Hepatocyte (in vitro differentiated cells): ENCODE measurements at regions not wholly inside any gene's neighbourhood (a gene's known extent, or its start where the extent isn't known, plus 50 kb on each side); places are given as distances from the start of the nearest gene placed in this dataset.
"Not testable (repeated sequence)": the region's sequence is repeated elsewhere in the genome, so short reads cannot be mapped to it uniquely, and the experiment has no call there.

Experiments
- CTCF ChIP-seq: fragments of 200-600 bp; sonication (generic); IDR thresholded peaks from 2 replicates; pipeline ENCODE4 v1.5.1; 2016; ENCODE audit warnings: antibody characterized with exemption, mild to moderate bottlenecking; ENCODE audit not compliant: poor library complexity
- EZH2 ChIP-seq: fragments of 200-600 bp; sonication (generic); IDR thresholded peaks from 2 replicates; pipeline ENCODE4 v1.6.1; 2016; ENCODE audit warnings: antibody characterized with exemption, mild to moderate bottlenecking, borderline replicate concordance

GRCh38 chr14:40348104-40348503 lies 915.9 kb upstream of the FBXO33 start:
- not testable (repeated sequence) for TF ChIP-seq CTCF, EZH2
